HCT116 (cell line): ENCODE measurements at regions not wholly inside any gene's neighbourhood (a gene's known extent, or its start where the extent isn't known, plus 50 kb on each side); places are given as distances from the start of the nearest gene placed in this dataset.

ENCODE experiments used
- ATAC-seq: fragments of 200-7000 bp; cut with Tn5 transposase; 2 replicates; pipeline ENCODE4 v1.9.1; 2020; ENCODE audit warnings: mild to moderate bottlenecking, moderate library complexity
- BruUV-seq: library from RNA; stranded (reverse); fragments of 400-500 nt; replicated peaks from 2 replicates; lab custom pipeline; 2021; lab: Mats Ljungman, UMichigan
- CTCF ChIA-PET: fragments of 300-600 bp; sonication (Branson Sonifier 250); formaldehyde crosslinking; loops from one replicate; lab custom pipeline; 2021; ENCODE audit warnings: antibody characterized with exemption; lab: Charles Lee
- POLR2A ChIA-PET: fragments of 300-600, 350-600 bp; sonication (Branson Sonifier 250); formaldehyde crosslinking; loops from one replicate; lab custom pipeline; 2021; ENCODE audit warnings: antibody characterized with exemption; lab: Charles Lee
- RAD21 ChIA-PET, 2 experiments: fragments of 300-600 bp; sonication (Branson Sonifier 250); formaldehyde crosslinking; loops; one replicate each; lab custom pipeline; 2023; ENCODE audit warnings: low total read pairs in 2 of 2; ENCODE audit not compliant: uncharacterized antibody in 2 of 2, unreplicated experiment in 2 of 2, low non-redundant PET in 1 of 2; lab: Charles Lee
- DNase-seq: peaks from one replicate; pipeline ENCODE4 v3.0.0-alpha.2; 2010; ENCODE audit warnings: low read depth, low spot score
- H2AFZ ChIP-seq: fragments of 200-600 bp; shearing (Covaris generic), sonication (generic); 2 replicates; pipeline ENCODE4 v1.6.1; 2017; ENCODE audit warnings: low read depth, mixed run types, mixed read lengths, antibody characterized with exemption, low read length; ENCODE audit not compliant: poor library complexity, severe bottlenecking
- H3K27ac ChIP-seq: 2 replicates; pipeline ENCODE4 v1.5.1; 2012; ENCODE audit warnings: low read depth, low read length
- H3K27me3 ChIP-seq: fragments of 200-600 bp; sonication (generic); 2 replicates; pipeline ENCODE4 v1.6.1; 2016; ENCODE audit warnings: mixed run types, low read length, mixed read lengths; ENCODE audit not compliant: insufficient read depth
- H3K36me3 ChIP-seq, 2 experiments: fragments of 200-500 bp in 1 of 2; fragments of 200-600 bp in 1 of 2; sonication (Bioruptor generic) in 1 of 2; sonication (generic) in 1 of 2; 2 replicates each; pipeline versions ENCODE4 v1.5.1 to v1.6.1; 2014 to 2016; ENCODE audit warnings: low read length in 2 of 2, inconsistent platforms in 1 of 2, mixed read lengths in 1 of 2, mixed run types in 1 of 2; ENCODE audit not compliant: insufficient read depth in 2 of 2, control insufficient read depth in 1 of 2
- H3K4me1 ChIP-seq, 2 experiments: fragments of 200-600 bp in 1 of 2; sonication (generic) in 1 of 2; 2 replicates each; pipeline versions ENCODE4 v1.5.1 to v1.6.1; 2012 to 2017; ENCODE audit warnings: low read length in 2 of 2, inconsistent platforms in 1 of 2, mild to moderate bottlenecking in 1 of 2, mixed read lengths in 1 of 2, mixed run types in 1 of 2, moderate library complexity in 1 of 2; ENCODE audit not compliant: insufficient read depth in 2 of 2, control insufficient read depth in 1 of 2
- H3K4me2 ChIP-seq: fragments of 200-600 bp; sonication (generic); 2 replicates; pipeline ENCODE4 v1.6.1; 2017; ENCODE audit warnings: mixed run types, low read length, mixed read lengths
- H3K4me3 ChIP-seq, 2 experiments: fragments of 200-600 bp in 1 of 2; sonication (generic) in 1 of 2; replicated peaks in 1 of 2; 2 replicates each; pipeline ENCODE4 v1.5.1; 2011 to 2016; ENCODE audit warnings: low read length in 2 of 2, control low read depth in 1 of 2, low read depth in 1 of 2, mild to moderate bottlenecking in 1 of 2, mixed read lengths in 1 of 2, mixed run types in 1 of 2
- H3K79me2 ChIP-seq: fragments of 200-600 bp; sonication (generic); 2 replicates; pipeline ENCODE4 v1.6.1; 2017; ENCODE audit warnings: mild to moderate bottlenecking, mixed run types, low read length, moderate library complexity, mixed read lengths; ENCODE audit not compliant: insufficient read depth
- H3K9ac ChIP-seq: fragments of 200-600 bp; sonication (generic); 2 replicates; pipeline ENCODE4 v1.6.1; 2016; ENCODE audit warnings: low read length, mixed read lengths
- H3K9me2 ChIP-seq: fragments of 200-600 bp; sonication (generic), shearing (Covaris generic); 2 replicates; pipeline ENCODE4 v1.6.1; 2017; ENCODE audit warnings: mixed run types, mild to moderate bottlenecking, moderate library complexity; ENCODE audit not compliant: insufficient read depth
- H3K9me3 ChIP-seq, 2 experiments: fragments of 200-500 bp in 1 of 2; fragments of 200-600 bp in 1 of 2; sonication (Bioruptor generic) in 1 of 2; sonication (generic) in 1 of 2; 2 replicates each; pipeline ENCODE4 v1.6.1; 2014 to 2017; ENCODE audit warnings: low read length in 2 of 2, mixed read lengths in 2 of 2, inconsistent platforms in 1 of 2, low read depth in 1 of 2, mild to moderate bottlenecking in 1 of 2, mixed run types in 1 of 2, moderate library complexity in 1 of 2; ENCODE audit not compliant: control insufficient read depth in 1 of 2, insufficient read depth in 1 of 2
- H4K20me1 ChIP-seq: fragments of 200-600 bp; sonication (generic), shearing (Covaris generic); 2 replicates; pipeline ENCODE4 v1.6.1; 2017; ENCODE audit warnings: mixed run types, mild to moderate bottlenecking, moderate library complexity; ENCODE audit not compliant: insufficient read depth
- ATF3 ChIP-seq: IDR thresholded peaks from 2 replicates; pipeline ENCODE4 v1.6.1; 2012
- CEBPB ChIP-seq: IDR thresholded peaks from 2 replicates; pipeline ENCODE4 v1.6.1; 2012; ENCODE audit warnings: low read depth
- CTCF ChIP-seq, 3 experiments: fragments of 200-600 bp in 1 of 3; sonication (generic) in 1 of 3; IDR thresholded peaks in 2 of 3; conservative IDR thresholded peaks in 1 of 3; 2 replicates each; pipeline ENCODE4 v1.5.1; 2012 to 2017; ENCODE audit warnings: low read depth in 2 of 3, low read length in 2 of 3, antibody characterized with exemption in 1 of 3, borderline replicate concordance in 1 of 3, control low read depth in 1 of 3, mild to moderate bottlenecking in 1 of 3, mixed read lengths in 1 of 3, mixed run types in 1 of 3, moderate library complexity in 1 of 3; ENCODE audit not compliant: insufficient read depth in 1 of 3
- EGR1 ChIP-seq: IDR thresholded peaks from 2 replicates; pipeline ENCODE4 v1.6.1; 2012; ENCODE audit warnings: low read depth
- ELF1 ChIP-seq: IDR thresholded peaks from 2 replicates; pipeline ENCODE4 v1.6.1; 2012; ENCODE audit warnings: low read depth, borderline replicate concordance
- EZH2 ChIP-seq: fragments of 200-600 bp; sonication (generic); IDR thresholded peaks from 2 replicates; pipeline ENCODE4 v1.6.1; 2017; ENCODE audit warnings: antibody characterized with exemption, mixed run types
- EZH2phosphoT487 ChIP-seq: fragments of 200-600 bp; IDR thresholded peaks from 2 replicates; pipeline ENCODE4 v1.6.1; 2018; ENCODE audit warnings: antibody characterized with exemption, borderline replicate concordance
- FOSL1 ChIP-seq: IDR thresholded peaks from 2 replicates; pipeline ENCODE4 v1.6.1; 2012; ENCODE audit warnings: low read depth
- JUND ChIP-seq: IDR thresholded peaks from 2 replicates; pipeline ENCODE4 v1.6.1; 2012
- MAX ChIP-seq: IDR thresholded peaks from 2 replicates; pipeline ENCODE4 v1.6.1; 2012
- POLR2AphosphoS5 ChIP-seq: IDR thresholded peaks from 2 replicates; pipeline ENCODE4 v1.6.1; 2011; ENCODE audit warnings: mild to moderate bottlenecking, low read depth, low read length, moderate library complexity
- RAD21 ChIP-seq: IDR thresholded peaks from 2 replicates; pipeline ENCODE4 v1.6.1; 2012; ENCODE audit warnings: low read depth, mild to moderate bottlenecking
- SIN3A ChIP-seq: IDR thresholded peaks from 2 replicates; pipeline ENCODE4 v1.6.1; 2012; ENCODE audit warnings: low read depth
- SP1 ChIP-seq: IDR thresholded peaks from 2 replicates; pipeline ENCODE4 v1.6.1; 2012; ENCODE audit warnings: low read depth
- TCF7L2 ChIP-seq: IDR thresholded peaks from 2 replicates; pipeline ENCODE4 v1.7.0; 2011; ENCODE audit warnings: borderline replicate concordance, inconsistent platforms; ENCODE audit not compliant: insufficient read depth, insufficient read length; ENCODE audit errors: extremely low read depth
- YY1 ChIP-seq: IDR thresholded peaks from 2 replicates; pipeline ENCODE4 v1.6.1; 2011; ENCODE audit warnings: low read length, low read depth, moderate library complexity, mild to moderate bottlenecking; ENCODE audit not compliant: insufficient replicate concordance; ENCODE audit errors: extremely low read depth
- ZFX ChIP-seq: fragments of 450-650 bp; IDR thresholded peaks from 2 replicates; pipeline ENCODE4 v1.6.1; 2017
- ZNF274 ChIP-seq: fragments of 200-500 bp; sonication (Bioruptor generic); IDR thresholded peaks from 2 replicates; pipeline ENCODE4 v1.6.1; 2014; ENCODE audit warnings: mild to moderate bottlenecking, low read depth, low read length, inconsistent platforms
- intact Hi-C: fragments of 100-400 bp; cut with micrococcal nuclease; formaldehyde crosslinking; loops from 2 replicates; pipeline ENCODE4 v1.10.0; 2022
- TF ChIP-seq, protein P1 (sequence below): IDR thresholded peaks from 2 replicates; pipeline ENCODE4 v1.6.1; 2011; ENCODE audit warnings: mild to moderate bottlenecking, low read length, moderate library complexity; ENCODE audit not compliant: insufficient replicate concordance; ENCODE audit errors: extremely low read depth

GRCh38 chr12:127519779-127520178 is 747.2 kb upstream of the TMEM132C start:
- Histone ChIP-seq H3K4me1 (no peaks in the 10 kb centered on the region), H2AFZ (no peak overlapping the region)
- TF ChIP-seq, protein P1, sequence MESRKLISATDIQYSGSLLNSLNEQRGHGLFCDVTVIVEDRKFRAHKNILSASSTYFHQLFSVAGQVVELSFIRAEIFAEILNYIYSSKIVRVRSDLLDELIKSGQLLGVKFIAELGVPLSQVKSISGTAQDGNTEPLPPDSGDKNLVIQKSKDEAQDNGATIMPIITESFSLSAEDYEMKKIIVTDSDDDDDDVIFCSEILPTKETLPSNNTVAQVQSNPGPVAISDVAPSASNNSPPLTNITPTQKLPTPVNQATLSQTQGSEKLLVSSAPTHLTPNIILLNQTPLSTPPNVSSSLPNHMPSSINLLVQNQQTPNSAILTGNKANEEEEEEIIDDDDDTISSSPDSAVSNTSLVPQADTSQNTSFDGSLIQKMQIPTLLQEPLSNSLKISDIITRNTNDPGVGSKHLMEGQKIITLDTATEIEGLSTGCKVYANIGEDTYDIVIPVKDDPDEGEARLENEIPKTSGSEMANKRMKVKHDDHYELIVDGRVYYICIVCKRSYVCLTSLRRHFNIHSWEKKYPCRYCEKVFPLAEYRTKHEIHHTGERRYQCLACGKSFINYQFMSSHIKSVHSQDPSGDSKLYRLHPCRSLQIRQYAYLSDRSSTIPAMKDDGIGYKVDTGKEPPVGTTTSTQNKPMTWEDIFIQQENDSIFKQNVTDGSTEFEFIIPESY = no peak
- no peak for TF ChIP-seq JUND
- TF ChIP-seq MAX = no peak
- no peak for TF ChIP-seq CTCF (IDR thresholded peaks at IDR 0.05 in 2 of 3, conservative IDR thresholded peaks at IDR 0.05 in 1 of 3; ENCODE audit: borderline replicate concordance in 1 of 3, insufficient read depth in 1 of 3, low read depth in 2 of 3, low read length in 2 of 3)
- no peak for TF ChIP-seq EZH2
- TF ChIP-seq SIN3A = no peak
- TF ChIP-seq CEBPB = no peak
- TF ChIP-seq EGR1 = no peak
- no peak for TF ChIP-seq ZFX
- no peak for TF ChIP-seq FOSL1
- TF ChIP-seq ATF3 = no peak
- no peak for TF ChIP-seq ZNF274
- TF ChIP-seq RAD21 = no peak
- no peak for TF ChIP-seq TCF7L2
- TF ChIP-seq SP1 = no peak
- TF ChIP-seq YY1 = no peak
- TF ChIP-seq ELF1 = no peak
- TF ChIP-seq EZH2phosphoT487 = no peak
- no peak for TF ChIP-seq POLR2AphosphoS5
- TF ChIP-seq, all 23 proteins: peak for 0
- intact Hi-C loops = no loop called here
- no peak overlapping the region for H3K4me2 ChIP-seq
- no TSS peak for BruUV-seq
- no peak overlapping the region for H3K4me3 ChIP-seq
- ChIA-PET RAD21 (no interaction called here), CTCF (no interaction called here), POLR2A (no interaction called here)
- H4K20me1 ChIP-seq = no peaks in the 10 kb centered on the region
- DNase-seq (no peak), ATAC-seq (no peak)
- no peak overlapping the region for H3K9ac ChIP-seq
- H3K79me2 ChIP-seq = no peaks in the 10 kb centered on the region
- no peaks in the 10 kb centered on the region for H3K9me2 ChIP-seq
- H3K9me3 ChIP-seq = peaks cover 0 to 8% of the 10 kb centered on the region in 2 experiments; a peak in 1 of 4 replicates
- no peaks in the 10 kb centered on the region for H3K27me3 ChIP-seq
- no peaks in the 10 kb centered on the region for H3K36me3 ChIP-seq
- H3K27ac ChIP-seq = no peak overlapping the region
